Retinal pigment epithelial cell (primary cell): ENCODE measurements at regions not wholly inside any gene's neighbourhood (a gene's known extent, or its start where the extent isn't known, plus 50 kb on each side); places are given as distances from the start of the nearest gene placed in this dataset.

ENCODE experiments used
- DNase-seq: peaks from one replicate; pipeline ENCODE4 v3.0.0-alpha.2; 2010; ENCODE audit warnings: low read depth
- H3K4me3 ChIP-seq: 2 replicates; pipeline ENCODE4 v1.5.1; 2011; ENCODE audit warnings: mild to moderate bottlenecking, low read length, control low read depth, moderate library complexity
- TF ChIP-seq, protein P1 (sequence below): conservative IDR thresholded peaks from 2 replicates; pipeline ENCODE4 v1.5.1; 2011; ENCODE audit warnings: low read depth, low read length, control low read depth, inconsistent platforms

DNA sequence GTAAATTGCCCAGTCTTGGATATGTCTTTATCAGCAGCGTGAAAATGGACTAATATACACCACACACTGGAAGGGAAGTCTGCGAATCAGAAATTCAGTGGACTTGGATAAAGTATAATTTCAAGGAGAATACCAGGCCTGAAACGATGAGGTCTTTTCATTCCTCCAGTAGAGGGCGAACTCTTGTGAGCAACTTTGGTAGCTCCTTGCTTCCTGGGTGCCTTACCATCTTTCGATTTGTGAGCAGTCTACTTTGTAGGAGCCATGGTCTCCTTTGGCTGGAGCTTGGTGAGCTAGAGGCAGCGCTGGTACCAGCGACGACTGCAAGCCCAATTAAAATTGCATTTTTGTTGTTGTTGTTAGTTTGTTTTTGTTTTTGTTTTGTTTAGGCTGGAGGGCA lies 791.9 kb downstream of the FAT4 start:
- no peak for DNase-seq
- H3K4me3 ChIP-seq, result no peak overlapping the region
- TF ChIP-seq, protein P1, sequence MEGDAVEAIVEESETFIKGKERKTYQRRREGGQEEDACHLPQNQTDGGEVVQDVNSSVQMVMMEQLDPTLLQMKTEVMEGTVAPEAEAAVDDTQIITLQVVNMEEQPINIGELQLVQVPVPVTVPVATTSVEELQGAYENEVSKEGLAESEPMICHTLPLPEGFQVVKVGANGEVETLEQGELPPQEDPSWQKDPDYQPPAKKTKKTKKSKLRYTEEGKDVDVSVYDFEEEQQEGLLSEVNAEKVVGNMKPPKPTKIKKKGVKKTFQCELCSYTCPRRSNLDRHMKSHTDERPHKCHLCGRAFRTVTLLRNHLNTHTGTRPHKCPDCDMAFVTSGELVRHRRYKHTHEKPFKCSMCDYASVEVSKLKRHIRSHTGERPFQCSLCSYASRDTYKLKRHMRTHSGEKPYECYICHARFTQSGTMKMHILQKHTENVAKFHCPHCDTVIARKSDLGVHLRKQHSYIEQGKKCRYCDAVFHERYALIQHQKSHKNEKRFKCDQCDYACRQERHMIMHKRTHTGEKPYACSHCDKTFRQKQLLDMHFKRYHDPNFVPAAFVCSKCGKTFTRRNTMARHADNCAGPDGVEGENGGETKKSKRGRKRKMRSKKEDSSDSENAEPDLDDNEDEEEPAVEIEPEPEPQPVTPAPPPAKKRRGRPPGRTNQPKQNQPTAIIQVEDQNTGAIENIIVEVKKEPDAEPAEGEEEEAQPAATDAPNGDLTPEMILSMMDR, result peak; percentile 19

DNA sequence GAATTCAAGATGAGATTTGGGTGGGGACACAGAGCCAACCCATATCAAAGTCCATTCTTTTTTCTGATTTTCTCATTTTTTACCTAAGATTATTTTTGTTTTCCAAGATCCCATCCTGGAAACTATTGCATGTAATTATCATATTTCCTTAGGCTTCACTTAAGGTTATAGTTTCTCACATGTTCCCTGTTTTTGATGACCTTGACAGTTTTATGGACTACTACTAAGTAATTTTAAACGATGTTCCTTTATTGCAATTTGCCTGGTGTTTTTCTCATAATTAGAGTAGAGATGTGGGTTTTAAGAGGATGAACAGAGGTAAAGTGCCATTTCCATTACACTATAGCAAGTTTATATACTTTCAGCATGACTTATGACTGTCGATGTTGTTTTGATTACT lies 795.1 kb downstream of the FAT4 start:
- TF ChIP-seq, protein P1, result no peak

DNA sequence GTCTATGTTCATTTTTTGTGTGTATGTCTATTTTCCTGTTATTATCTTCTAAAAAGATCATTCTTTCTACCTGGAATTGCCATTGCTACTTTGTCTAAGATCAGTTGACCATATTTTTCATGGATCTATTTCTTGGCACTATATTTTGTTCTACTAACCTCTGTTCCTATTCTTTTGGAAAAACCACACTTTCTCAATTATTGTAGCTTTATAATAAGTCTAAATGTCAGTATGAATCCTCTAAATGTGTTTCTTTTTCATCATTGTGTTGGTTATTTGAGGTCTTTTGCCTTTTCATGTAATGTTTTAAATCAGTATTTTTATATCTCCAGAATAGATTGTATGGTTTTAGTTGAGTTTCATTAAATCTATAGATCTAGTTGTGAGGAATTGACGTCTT lies 798.3 kb downstream of the FAT4 start:
- TF ChIP-seq, protein P1, result no peak
- no peak for DNase-seq
- no peak overlapping the region for H3K4me3 ChIP-seq

More for the DNA sequence above, 795.1 kb downstream of the FAT4 start:
- no peak overlapping the region for H3K4me3 ChIP-seq
- DNase-seq, result no peak

DNA sequence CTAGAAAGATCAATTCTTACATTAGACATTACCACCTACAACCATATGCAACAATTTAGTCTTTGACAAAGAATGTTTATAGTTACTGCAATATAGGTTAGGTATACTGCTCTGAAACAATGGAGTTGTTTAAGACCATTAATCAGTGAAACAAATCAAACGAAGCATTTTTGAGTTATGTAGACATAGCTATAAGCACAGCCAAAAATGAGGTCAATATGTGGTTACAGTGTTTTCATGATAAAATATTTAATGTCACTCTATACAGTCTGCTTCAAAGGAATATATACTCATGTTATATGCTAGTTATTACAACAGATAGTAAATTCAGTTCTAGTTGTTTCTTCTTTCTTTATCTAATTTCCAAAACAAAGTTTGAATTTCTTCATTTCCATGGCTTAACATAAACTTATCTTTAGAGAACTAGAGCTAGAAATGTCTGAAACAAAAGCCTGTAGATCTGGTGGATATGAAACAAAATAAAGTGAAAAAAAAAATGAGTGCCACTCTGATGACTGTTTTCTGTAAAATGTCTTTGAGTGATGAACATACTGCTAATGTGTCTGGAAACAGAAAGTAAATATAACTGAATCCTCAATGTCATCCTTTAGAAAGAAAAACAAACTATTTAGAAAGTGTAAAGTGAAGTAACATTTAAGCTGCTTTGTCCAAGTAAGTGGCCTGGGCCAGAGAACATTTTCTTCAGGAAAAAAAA lies 809.0 kb downstream of the FAT4 start:
- DNase-seq, result no peak
- TF ChIP-seq, protein P1, result no peak
- no peak overlapping the region for H3K4me3 ChIP-seq

DNA sequence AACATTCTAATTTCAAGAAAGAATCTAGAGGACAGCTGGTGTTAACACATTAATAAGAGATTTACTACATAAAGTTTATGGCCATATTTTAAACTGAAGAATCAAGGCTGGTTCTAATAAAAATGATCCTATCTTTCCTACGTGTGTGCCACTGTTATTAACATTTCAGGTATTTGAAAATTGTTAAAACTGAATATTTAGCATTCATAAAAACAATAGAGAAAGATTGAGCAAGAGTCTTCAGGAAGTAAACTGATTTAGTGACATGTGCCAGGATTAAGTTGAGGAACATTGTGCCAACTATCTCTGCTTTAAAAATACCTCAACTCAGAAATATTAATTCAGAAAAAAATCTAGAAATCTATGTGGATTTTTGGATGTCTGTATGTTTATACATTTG lies 810.1 kb downstream of the FAT4 start:
- DNase-seq, result no peak
- no peak overlapping the region for H3K4me3 ChIP-seq
- TF ChIP-seq, protein P1, result no peak

DNA sequence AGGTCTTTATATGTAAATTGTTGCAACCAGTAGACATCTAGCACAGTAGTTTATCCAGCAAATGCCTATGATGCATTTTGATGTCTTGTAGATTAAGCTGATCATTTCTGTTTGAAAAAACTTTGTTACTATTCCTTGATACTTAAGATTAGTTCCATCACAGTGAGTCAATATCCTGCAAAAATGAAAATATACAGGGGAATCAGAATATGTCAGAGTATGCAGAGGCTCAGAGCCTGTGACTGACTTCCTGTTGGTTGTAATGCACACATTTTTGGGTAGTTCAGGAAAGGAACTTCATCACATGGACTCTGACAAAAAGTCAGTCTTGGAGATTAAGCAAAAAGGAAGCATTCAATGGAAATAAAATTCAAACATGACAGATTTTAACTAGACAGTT lies 815.5 kb downstream of the FAT4 start:
- no peak for DNase-seq
- no peak overlapping the region for H3K4me3 ChIP-seq
- TF ChIP-seq, protein P1, result no peak

DNA sequence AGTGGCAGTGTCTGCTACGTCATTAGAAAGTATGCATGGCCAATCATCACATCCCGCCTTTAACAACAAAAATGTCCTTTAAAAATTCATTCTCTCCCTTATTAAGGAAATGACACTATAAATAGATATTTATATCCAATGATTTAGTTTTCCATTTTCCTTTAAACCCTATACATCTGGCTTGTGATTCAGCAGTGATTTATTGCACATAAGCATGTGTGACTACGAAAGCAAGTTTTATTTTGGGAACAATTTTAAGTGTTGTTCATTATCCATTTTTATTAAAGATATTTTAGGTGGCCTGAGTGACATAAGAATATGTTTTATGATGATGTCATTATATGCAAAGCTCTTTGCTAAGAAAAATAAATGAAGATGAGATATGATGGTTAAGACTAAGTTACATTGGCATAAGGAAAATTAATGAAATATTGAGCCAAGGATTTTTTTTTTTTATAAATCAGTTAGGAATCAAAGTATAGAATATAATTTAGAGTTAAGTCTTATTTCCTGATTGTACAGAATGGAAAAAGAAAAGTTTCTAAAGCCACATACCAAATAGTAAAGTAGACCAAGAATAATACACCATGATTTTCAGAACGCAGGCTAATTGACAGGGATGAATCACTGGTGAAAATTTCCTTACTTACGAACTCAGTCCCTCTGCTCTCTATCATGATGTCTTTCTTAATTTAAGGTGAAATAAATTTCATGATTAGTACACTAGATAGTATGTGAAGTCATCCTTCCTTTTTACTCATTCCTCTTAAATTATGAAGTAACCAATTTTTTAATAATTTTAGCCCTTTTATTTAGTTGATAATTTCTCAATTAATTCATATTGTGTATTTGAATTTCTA lies 822.4 kb downstream of the FAT4 start:
- DNase-seq, result no peak
- TF ChIP-seq, protein P1, result no peak
- no peak overlapping the region for H3K4me3 ChIP-seq
